Limb (tissue), 2 donors: ENCODE measurements at regions not wholly inside any gene's neighbourhood (a gene's known extent, or its start where the extent isn't known, plus 50 kb on each side); places are given as distances from the start of the nearest gene placed in this dataset.
"Not testable (repeated sequence)": the region's sequence is repeated elsewhere in the genome, so short reads cannot be mapped to it uniquely, and the experiment has no call there.

Experiments
- DNase-seq, 2 donors: peaks; one replicate each; pipeline ENCODE4 v3.0.0-alpha.2; 2016; ENCODE audit errors: extremely low spot score in 2 of 2

GRCh38 chr2:144012304-144012703, 507.6 kb downstream of the ZEB2 start:
- DNase-seq, result no peak

GRCh38 chr2:144011553-144011952, 508.4 kb downstream of the ZEB2 start:
- no peak for DNase-seq

- DNase-seq, result no peak
Measured at GRCh38 chr2:144011098-144011497, 508.8 kb downstream of the ZEB2 start.

- no peak for DNase-seq
Measured at GRCh38 chr2:144010096-144010836, 509.7 kb downstream of the ZEB2 start.

- DNase-seq, result no peak
Measured at GRCh38 chr2:144006139-144006538, 513.8 kb downstream of the ZEB2 start.

GRCh38 chr2:144004742-144005141, 515.2 kb downstream of the ZEB2 start:
- no peak for DNase-seq

GRCh38 chr2:144003460-144004075, 516.4 kb downstream of the ZEB2 start:
- DNase-seq, result no peak

- no peak for DNase-seq
Measured at GRCh38 chr2:143996974-143997373, 522.9 kb downstream of the ZEB2 start.

GRCh38 chr2:143994961-143995360, 525.0 kb downstream of the ZEB2 start:
- DNase-seq, result no peak

- DNase-seq, result not testable (repeated sequence)
Measured at GRCh38 chr2:143991596-143991995, 528.3 kb downstream of the ZEB2 start.

- DNase-seq, result no peak
Measured at GRCh38 chr2:143988082-143988481, 531.8 kb downstream of the ZEB2 start.

GRCh38 chr2:143981428-143981827, 538.5 kb downstream of the ZEB2 start:
- DNase-seq, result no peak

- DNase-seq, result no peak
Measured at GRCh38 chr2:143977356-143977755, 542.6 kb downstream of the ZEB2 start.

- DNase-seq, result no peak
Measured at GRCh38 chr2:143975216-143975615, 544.7 kb downstream of the ZEB2 start.

GRCh38 chr2:143974262-143974661, 545.7 kb downstream of the ZEB2 start:
- no peak for DNase-seq

GRCh38 chr2:143968860-143969259, 551.1 kb downstream of the ZEB2 start:
- DNase-seq, result no peak

GRCh38 chr2:143968360-143968759, 551.6 kb downstream of the ZEB2 start:
- no peak for DNase-seq

- DNase-seq, result no peak
Measured at GRCh38 chr2:143965493-143966164, 554.3 kb downstream of the ZEB2 start.

GRCh38 chr2:143964891-143965290, 555.0 kb downstream of the ZEB2 start:
- DNase-seq, result no peak

GRCh38 chr2:143960177-143960576, 559.7 kb downstream of the ZEB2 start:
- no peak for DNase-seq

- no peak for DNase-seq
Measured at GRCh38 chr2:143957321-143957720, 562.6 kb downstream of the ZEB2 start.

GRCh38 chr2:143955401-143956065, 564.4 kb downstream of the ZEB2 start:
- no peak for DNase-seq
